ENCODE measurements at regions not wholly inside any gene's neighbourhood (a gene's known extent, or its start where the extent isn't known, plus 50 kb on each side); places are given as distances from the start of the nearest gene placed in this dataset.

DNA sequence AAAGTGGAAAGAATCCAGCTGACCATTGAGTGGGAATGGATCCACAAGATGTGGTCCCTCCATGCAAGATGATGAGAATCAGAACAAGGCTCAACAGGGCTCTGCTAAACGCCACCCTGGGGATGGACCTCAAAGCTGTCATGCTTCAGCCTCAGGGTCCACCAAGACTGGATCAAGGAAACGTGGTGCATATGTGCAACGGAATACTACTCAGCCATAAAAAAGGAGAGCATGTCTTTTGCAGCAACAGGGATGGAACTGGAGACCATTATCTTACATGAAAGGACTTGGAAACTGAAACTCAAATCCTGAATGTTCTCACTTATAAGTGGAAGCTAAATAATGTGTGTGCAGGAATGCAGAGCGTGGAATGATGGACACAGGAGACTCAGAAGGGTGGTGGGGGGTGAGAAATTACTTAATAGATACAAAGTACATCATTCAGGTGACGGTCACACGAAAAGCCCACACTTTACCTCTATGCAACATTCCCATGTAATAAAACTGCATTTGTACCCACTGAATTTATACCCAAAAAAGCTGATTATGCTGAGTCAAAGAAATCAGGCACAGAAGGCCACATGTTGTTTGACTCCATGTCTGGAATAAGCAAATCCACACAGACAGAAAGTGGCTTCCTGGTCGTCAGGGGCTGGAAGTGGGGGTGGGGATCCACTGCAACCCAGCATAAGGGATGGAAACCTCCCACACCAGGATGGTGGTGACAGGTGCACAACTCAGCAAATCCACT is 116.1 kb downstream of the SHANK2 start:
- no peaks in the 10 kb centered on the region for H3K79me2 ChIP-seq (ENCODE audit: insufficient read depth, low read depth)
- no peaks in the 10 kb centered on the region for H3K36me3 ChIP-seq (ENCODE audit: insufficient read depth)
- no peaks in the 10 kb centered on the region for H3K4me1 ChIP-seq (ENCODE audit: low read depth, poor library complexity, severe bottlenecking)
- no peak overlapping the region for H3K9ac ChIP-seq
- no peak for TF ChIP-seq CTCF (conservative IDR thresholded peaks at IDR 0.05; ENCODE audit: low read depth, low read length)
- no peaks in the 10 kb centered on the region for H3K27me3 ChIP-seq (ENCODE audit: insufficient read depth, low read depth)
- no peak overlapping the region for H2AFZ ChIP-seq (ENCODE audit: low read depth)
- no peak overlapping the region for H3K4me2 ChIP-seq
- H4K20me1 ChIP-seq (ENCODE audit: insufficient read depth), result no peaks in the 10 kb centered on the region
- H3K27ac ChIP-seq, result no peak overlapping the region
- no peak overlapping the region for H3K4me3 ChIP-seq (IDR thresholded peaks at IDR 0.05; ENCODE audit: insufficient read depth, low read depth, low read length)

- no peaks in the 10 kb centered on the region for H4K20me1 ChIP-seq (ENCODE audit: insufficient read depth)
- H3K4me1 ChIP-seq (ENCODE audit: low read depth, poor library complexity, severe bottlenecking), result peaks cover 3% of the 10 kb centered on the region
- no peak overlapping the region for H3K27ac ChIP-seq
- H3K9ac ChIP-seq, result no peak overlapping the region
- no peak overlapping the region for H3K4me2 ChIP-seq
- H3K4me3 ChIP-seq (IDR thresholded peaks at IDR 0.05; ENCODE audit: insufficient read depth, low read depth, low read length), result no peak overlapping the region
- no peaks in the 10 kb centered on the region for H3K27me3 ChIP-seq (ENCODE audit: insufficient read depth, low read depth)
- no peak for TF ChIP-seq CTCF (conservative IDR thresholded peaks at IDR 0.05; ENCODE audit: low read depth, low read length)
- no peaks in the 10 kb centered on the region for H3K36me3 ChIP-seq (ENCODE audit: insufficient read depth)
- H2AFZ ChIP-seq (ENCODE audit: low read depth), result no peak overlapping the region
- no peaks in the 10 kb centered on the region for H3K79me2 ChIP-seq (ENCODE audit: insufficient read depth, low read depth)
Measured at GRCh38 chr11:71135112-71135511, 117.3 kb downstream of the SHANK2 start.

DNA sequence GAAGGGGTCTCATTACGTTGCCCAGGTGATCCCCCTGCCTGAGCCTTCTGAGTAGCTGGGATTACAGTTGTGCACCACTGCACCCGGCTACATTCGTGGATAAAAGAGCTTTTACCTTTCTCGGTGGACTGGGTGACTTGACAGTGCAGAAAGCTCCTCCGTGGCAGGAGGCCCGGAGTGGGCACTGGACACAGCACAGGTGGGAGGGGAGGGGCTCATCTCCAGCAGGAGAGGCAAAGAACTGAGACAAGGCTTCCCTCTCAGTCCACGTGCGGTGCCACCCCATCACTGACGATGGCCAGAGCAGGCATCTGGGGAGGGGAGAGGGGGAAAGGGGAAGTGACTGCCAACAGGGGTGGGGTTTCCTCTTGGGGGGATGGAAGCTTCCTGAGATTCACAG is 118.4 kb downstream of the SHANK2 start:
- Histone ChIP-seq H3K4me1 (ENCODE audit: low read depth, poor library complexity, severe bottlenecking) (peaks cover 7% of the 10 kb centered on the region), H3K27me3 (ENCODE audit: insufficient read depth, low read depth) (no peaks in the 10 kb centered on the region), H2AFZ (ENCODE audit: low read depth) (no peak overlapping the region), H3K79me2 (ENCODE audit: insufficient read depth, low read depth) (no peaks in the 10 kb centered on the region), H3K4me2 (no peak overlapping the region), H3K4me3 (IDR thresholded peaks at IDR 0.05; ENCODE audit: insufficient read depth, low read depth, low read length) (no peak overlapping the region), H3K27ac (no peak overlapping the region), H3K9ac (no peak overlapping the region), H3K36me3 (ENCODE audit: insufficient read depth) (no peaks in the 10 kb centered on the region), H4K20me1 (ENCODE audit: insufficient read depth) (no peaks in the 10 kb centered on the region)
- no peak for TF ChIP-seq CTCF (conservative IDR thresholded peaks at IDR 0.05; ENCODE audit: low read depth, low read length)

DNA sequence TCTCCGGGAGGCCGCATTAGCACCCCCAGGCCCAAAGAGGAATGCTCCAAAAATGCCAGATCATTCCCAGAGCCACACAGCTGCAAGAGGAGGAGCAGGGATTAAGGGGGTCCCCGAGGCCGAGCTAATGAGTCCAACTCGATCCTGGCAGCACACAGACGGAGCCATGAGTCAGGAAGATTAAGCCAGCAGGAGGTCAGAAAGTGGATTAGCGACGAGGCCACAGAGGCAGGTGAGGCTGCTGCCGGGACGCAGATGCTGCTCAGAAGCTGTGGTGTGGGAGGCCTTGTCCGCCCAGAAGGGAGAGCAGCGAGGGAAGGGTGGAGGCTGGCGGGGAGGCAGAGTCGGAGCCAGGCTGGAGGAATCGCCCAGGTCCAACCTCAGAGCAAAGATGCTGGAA is 120.5 kb downstream of the SHANK2 start:
- H3K27me3 ChIP-seq (ENCODE audit: insufficient read depth, low read depth), result no peaks in the 10 kb centered on the region
- H3K27ac ChIP-seq, result no peak overlapping the region
- H3K4me3 ChIP-seq (IDR thresholded peaks at IDR 0.05; ENCODE audit: insufficient read depth, low read depth, low read length), result no peak overlapping the region
- TF ChIP-seq CTCF (conservative IDR thresholded peaks at IDR 0.05; ENCODE audit: low read depth, low read length), result no peak
- H2AFZ ChIP-seq (ENCODE audit: low read depth), result no peak overlapping the region
- H3K9ac ChIP-seq, result no peak overlapping the region
- no peaks in the 10 kb centered on the region for H3K36me3 ChIP-seq (ENCODE audit: insufficient read depth)
- H3K4me1 ChIP-seq (ENCODE audit: low read depth, poor library complexity, severe bottlenecking), result peaks cover 7% of the 10 kb centered on the region
- no peaks in the 10 kb centered on the region for H4K20me1 ChIP-seq (ENCODE audit: insufficient read depth)
- no peak overlapping the region for H3K4me2 ChIP-seq
- no peaks in the 10 kb centered on the region for H3K79me2 ChIP-seq (ENCODE audit: insufficient read depth, low read depth)
